Ishikawa (cell line): ENCODE measurements at regions not wholly inside any gene's neighbourhood (a gene's known extent, or its start where the extent isn't known, plus 50 kb on each side); places are given as distances from the start of the nearest gene placed in this dataset.

Experiments used
- CEBPB ChIP-seq: IDR thresholded peaks from 2 replicates; pipeline ENCODE4 v1.6.1; 2012
- CREB1 ChIP-seq: IDR thresholded peaks from 2 replicates; pipeline ENCODE4 v1.6.1; 2012; ENCODE audit warnings: low read depth
- EGR1 ChIP-seq: IDR thresholded peaks from 2 replicates; pipeline ENCODE4 v1.6.1; 2012
- EP300 ChIP-seq: IDR thresholded peaks from 2 replicates; pipeline ENCODE4 v1.6.1; 2012; ENCODE audit warnings: borderline replicate concordance
- FOXM1 ChIP-seq: IDR thresholded peaks from 2 replicates; pipeline ENCODE4 v1.6.1; 2012; ENCODE audit warnings: low read depth, borderline replicate concordance
- MAX ChIP-seq: IDR thresholded peaks from 2 replicates; pipeline ENCODE4 v1.6.1; 2012
- NFIC ChIP-seq: IDR thresholded peaks from 2 replicates; pipeline ENCODE4 v1.6.1; 2012
- RAD21 ChIP-seq: IDR thresholded peaks from 2 replicates; pipeline ENCODE4 v1.6.1; 2012; ENCODE audit warnings: low read depth
- REST ChIP-seq: IDR thresholded peaks from 2 replicates; pipeline ENCODE4 v1.6.1; 2012; ENCODE audit warnings: low read depth, mild to moderate bottlenecking
- TAF1 ChIP-seq: IDR thresholded peaks from 2 replicates; pipeline ENCODE4 v1.6.1; 2012; ENCODE audit warnings: low read depth, mild to moderate bottlenecking
- TCF12 ChIP-seq: IDR thresholded peaks from 2 replicates; pipeline ENCODE4 v1.6.1; 2012; ENCODE audit warnings: low read depth
- TEAD4 ChIP-seq: IDR thresholded peaks from 2 replicates; pipeline ENCODE4 v1.6.1; 2012
- USF1 ChIP-seq: IDR thresholded peaks from 2 replicates; pipeline ENCODE4 v1.6.1; 2012
- YY1 ChIP-seq: IDR thresholded peaks from 2 replicates; pipeline ENCODE4 v1.6.1; 2012; ENCODE audit warnings: low read depth
- ZBTB7A ChIP-seq: IDR thresholded peaks from 2 replicates; pipeline ENCODE4 v1.6.1; 2012; ENCODE audit warnings: low read depth

- no peak for TF ChIP-seq TEAD4
- TF ChIP-seq MAX: no peak
- no peak for TF ChIP-seq REST
- TF ChIP-seq FOXM1: no peak
- TF ChIP-seq ZBTB7A: no peak
- no peak for TF ChIP-seq EP300
- no peak for TF ChIP-seq CEBPB
- no peak for TF ChIP-seq EGR1
- TF ChIP-seq TCF12: no peak
- no peak for TF ChIP-seq USF1
These were observed 337.5 kb upstream of the CITED2 start for GRCh38 chr6:139711804-139712585.

GRCh38 chr6:139710556-139710955 lies 336.1 kb upstream of the CITED2 start:
- TF ChIP-seq RAD21 (no peak), FOXM1 (no peak), TAF1 (no peak), TEAD4 (no peak), ZBTB7A (no peak), YY1 (no peak), USF1 (no peak), EGR1 (no peak), CEBPB (no peak), MAX (no peak), EP300 (no peak)

- TF ChIP-seq TEAD4 (peak; percentile 67), ZBTB7A (no peak), NFIC (peak; percentile 18; the same call in 1 of the 2 replicates), RAD21 (peak; percentile 11; the same call in 1 of the 2 replicates), YY1 (no peak), USF1 (no peak), TCF12 (no peak), CREB1 (no peak)
These were observed 334.1 kb upstream of the CITED2 start for GRCh38 chr6:139708337-139709199.

- TF ChIP-seq REST: no peak
- TF ChIP-seq EP300: no peak
- TF ChIP-seq FOXM1: no peak
- no peak for TF ChIP-seq ZBTB7A
- TF ChIP-seq CREB1: no peak
- no peak for TF ChIP-seq USF1
These were observed 332.5 kb upstream of the CITED2 start for GRCh38 chr6:139706912-139707311.

- TF ChIP-seq YY1 (no peak), MAX (no peak), NFIC (no peak), EP300 (no peak), EGR1 (no peak), CEBPB (no peak), USF1 (no peak), FOXM1 (no peak), TEAD4 (no peak)
These were observed 330.8 kb upstream of the CITED2 start for GRCh38 chr6:139705284-139705683.
